ENCODE measurements at regions not wholly inside any gene's neighbourhood (a gene's known extent, or its start where the extent isn't known, plus 50 kb on each side); places are given as distances from the start of the nearest gene placed in this dataset.
A peak's percentile ranks its signal among the peaks of the same experiment; 100 is the strongest.

- Histone ChIP-seq H3F3A (ENCODE audit: insufficient read depth) (no peaks in the 10 kb centered on the region), H3K27me3 (replicated peaks; ENCODE audit: insufficient read depth) (no peaks in the 10 kb centered on the region), H3K79me2 (ENCODE audit: insufficient read depth) (peaks cover 71% of the 10 kb centered on the region), H4K20me1 (ENCODE audit: insufficient read depth) (no peaks in the 10 kb centered on the region), H2AFZ (no peak overlapping the region), H3K4me3 (no peak overlapping the region), H3K4me1 (ENCODE audit: insufficient read depth) (no peaks in the 10 kb centered on the region), H3K9me3 (ENCODE audit: low read depth) (no peaks in the 10 kb centered on the region), H3K9me2 (ENCODE audit: insufficient read depth) (no peaks in the 10 kb centered on the region), H3K4me2 (ENCODE audit: unreplicated experiment) (no peak overlapping the region), H3K27ac (no peak overlapping the region), H3K36me3 (ENCODE audit: low read depth) (no peaks in the 10 kb centered on the region), H3K9ac (no peak overlapping the region)
- TF ChIP-seq EZH2 (IDR thresholded peaks at IDR 0.05; ENCODE audit: insufficient read depth, poor library complexity, severe bottlenecking) = no peak
- no peak for TF ChIP-seq EZH2phosphoT487 (IDR thresholded peaks at IDR 0.05; ENCODE audit: insufficient read depth, low read depth)
- DNase-seq = no peak
- WGBS, 2 experiments (ENCODE audit: low coverage in 1 of 2, low lambda C conversion rate in 2 of 2, missing lambda C conversion rate in 2 of 2) = 96 to 100% methylated on average over 3 of the region's 3 CpGs
- in situ Hi-C loops (cut with MboI) = no loop called here
Observed at GRCh38 chr3:15851735-15852134, 54.0 kb upstream of the ANKRD28 start.

- peak overlapping the region; percentile 98 for H3K4me3 ChIP-seq
- no peaks in the 10 kb centered on the region for H3K27me3 ChIP-seq (replicated peaks; ENCODE audit: insufficient read depth)
- H3K36me3 ChIP-seq (ENCODE audit: low read depth) = no peaks in the 10 kb centered on the region
- H3K9ac ChIP-seq = peak overlapping the region; percentile 80
- peaks cover 51% of the 10 kb centered on the region for H3K79me2 ChIP-seq (ENCODE audit: insufficient read depth)
- no peaks in the 10 kb centered on the region for H3K9me3 ChIP-seq (ENCODE audit: low read depth)
- no peaks in the 10 kb centered on the region for H3K9me2 ChIP-seq (ENCODE audit: insufficient read depth)
- peak overlapping the region; percentile 84 for H3K4me2 ChIP-seq (ENCODE audit: unreplicated experiment)
- WGBS, 2 experiments (ENCODE audit: low coverage in 1 of 2, low lambda C conversion rate in 2 of 2, missing lambda C conversion rate in 2 of 2) = 6 to 9% methylated on average over 35 to 41 of the region's 70 CpGs
- H3F3A ChIP-seq (ENCODE audit: insufficient read depth) = 0 out of 2 replicates have a peak, but pooled peaks cover 11% of the 10 kb centered on the region
- H4K20me1 ChIP-seq (ENCODE audit: insufficient read depth) = no peaks in the 10 kb centered on the region
- DNase-seq = peak; percentile 32
- TF ChIP-seq EZH2phosphoT487 (IDR thresholded peaks at IDR 0.05; ENCODE audit: insufficient read depth, low read depth) (no peak), EZH2 (IDR thresholded peaks at IDR 0.05; ENCODE audit: insufficient read depth, poor library complexity, severe bottlenecking) (no peak)
- H3K27ac ChIP-seq = no peak overlapping the region
- peaks cover 6% of the 10 kb centered on the region; the same call in 1 of the 2 replicates for H3K4me1 ChIP-seq (ENCODE audit: insufficient read depth)
- in situ Hi-C loops (cut with MboI) = no loop called here
- H2AFZ ChIP-seq = peak overlapping the region; percentile 90
Observed at GRCh38 chr3:15858547-15859506, 61.0 kb upstream of the ANKRD28 start.

GRCh38 chr3:15859507-15860013 is 61.8 kb upstream of the ANKRD28 start:
- Histone ChIP-seq H3K4me3 (peak overlapping the region; percentile 98), H4K20me1 (ENCODE audit: insufficient read depth) (no peaks in the 10 kb centered on the region), H3K27me3 (replicated peaks; ENCODE audit: insufficient read depth) (no peaks in the 10 kb centered on the region), H3K79me2 (ENCODE audit: insufficient read depth) (peaks cover 44% of the 10 kb centered on the region), H3F3A (ENCODE audit: insufficient read depth) (0 out of 2 replicates have a peak, but pooled peaks cover 11% of the 10 kb centered on the region), H3K36me3 (ENCODE audit: low read depth) (no peaks in the 10 kb centered on the region), H3K9ac (peak overlapping the region; percentile 80), H3K9me2 (ENCODE audit: insufficient read depth) (no peaks in the 10 kb centered on the region), H3K27ac (no peak overlapping the region), H3K4me2 (ENCODE audit: unreplicated experiment) (peak overlapping the region; percentile 92), H2AFZ (peak overlapping the region; percentile 90), H3K9me3 (ENCODE audit: low read depth) (no peaks in the 10 kb centered on the region), H3K4me1 (ENCODE audit: insufficient read depth) (peaks cover 6% of the 10 kb centered on the region; the same call in 1 of the 2 replicates)
- 1% methylated on average over 24 to 66 of the region's 73 CpGs for WGBS, 2 experiments (ENCODE audit: low coverage in 1 of 2, low lambda C conversion rate in 2 of 2, missing lambda C conversion rate in 2 of 2)
- DNase-seq = peak; percentile 91
- in situ Hi-C loops (cut with MboI) = no loop called here
- TF ChIP-seq EZH2 (IDR thresholded peaks at IDR 0.05; ENCODE audit: insufficient read depth, poor library complexity, severe bottlenecking) = no peak
- no peak for TF ChIP-seq EZH2phosphoT487 (IDR thresholded peaks at IDR 0.05; ENCODE audit: insufficient read depth, low read depth)

- no peaks in the 10 kb centered on the region for H4K20me1 ChIP-seq (ENCODE audit: insufficient read depth)
- H3K27ac ChIP-seq = peak overlapping the region; percentile 43
- H3K79me2 ChIP-seq (ENCODE audit: insufficient read depth) = peaks cover 38% of the 10 kb centered on the region
- peaks cover 6% of the 10 kb centered on the region; the same call in 1 of the 2 replicates for H3K4me1 ChIP-seq (ENCODE audit: insufficient read depth)
- H2AFZ ChIP-seq = peak overlapping the region; percentile 90
- no peaks in the 10 kb centered on the region for H3K36me3 ChIP-seq (ENCODE audit: low read depth)
- DNase-seq = peak; percentile 72
- in situ Hi-C loops (cut with MboI) = no loop called here
- 0 out of 2 replicates have a peak, but pooled peaks cover 11% of the 10 kb centered on the region for H3F3A ChIP-seq (ENCODE audit: insufficient read depth)
- H3K27me3 ChIP-seq (replicated peaks; ENCODE audit: insufficient read depth) = no peaks in the 10 kb centered on the region
- H3K4me2 ChIP-seq (ENCODE audit: unreplicated experiment) = peak overlapping the region; percentile 92
- peak overlapping the region; percentile 98 for H3K4me3 ChIP-seq
- WGBS, 2 experiments (ENCODE audit: low coverage in 1 of 2, low lambda C conversion rate in 2 of 2, missing lambda C conversion rate in 2 of 2) = 2% methylated on average over 21 to 52 of the region's 55 CpGs
- peak overlapping the region; percentile 80 for H3K9ac ChIP-seq
- TF ChIP-seq EZH2 (IDR thresholded peaks at IDR 0.05; ENCODE audit: insufficient read depth, poor library complexity, severe bottlenecking) = no peak
- TF ChIP-seq EZH2phosphoT487 (IDR thresholded peaks at IDR 0.05; ENCODE audit: insufficient read depth, low read depth) = no peak
- H3K9me2 ChIP-seq (ENCODE audit: insufficient read depth) = no peaks in the 10 kb centered on the region
- no peaks in the 10 kb centered on the region for H3K9me3 ChIP-seq (ENCODE audit: low read depth)
Observed at GRCh38 chr3:15860014-15860934, 62.5 kb upstream of the ANKRD28 start.

Measured in GM23248 (cell line).